ENCODE measurements at regions not wholly inside any gene's neighbourhood (a gene's known extent, or its start where the extent isn't known, plus 50 kb on each side); places are given as distances from the start of the nearest gene placed in this dataset.

- H3K36me3 ChIP-seq (ENCODE audit: control insufficient read depth, insufficient read depth, low read length), result no peaks in the 10 kb centered on the region
- no peaks in the 10 kb centered on the region for H3K4me1 ChIP-seq (ENCODE audit: control insufficient read depth, insufficient read depth, low read length)
- H3K27ac ChIP-seq (ENCODE audit: insufficient read depth, low read length), result no peak overlapping the region
- no peak overlapping the region for H3K4me3 ChIP-seq (ENCODE audit: insufficient read depth, low read depth, low read length)
- H2BK120ac ChIP-seq (ENCODE audit: low read depth, low read length), result no peak overlapping the region
- H4K5ac ChIP-seq (ENCODE audit: low read depth, low read length), result no peak overlapping the region
- no peak overlapping the region for H3K23ac ChIP-seq (ENCODE audit: low read depth, low read length)
- no peak overlapping the region for H2AK9ac ChIP-seq (replicated peaks; ENCODE audit: low read depth, low read length, poor library complexity)
- in situ Hi-C loops (cut with MboI; ENCODE audit: low sequenced_read_pairs), result no loop called here
- no peak overlapping the region for H3K18ac ChIP-seq (ENCODE audit: low read depth, low read length)
- no peak overlapping the region for H3K9ac ChIP-seq (ENCODE audit: low read depth, low read length)
- H3K9me3 ChIP-seq (ENCODE audit: control insufficient read depth, insufficient read depth, low read length), result no peaks in the 10 kb centered on the region
- BruUV-seq (replicated peaks), result no TSS peak
- H2AK5ac ChIP-seq (ENCODE audit: low read depth, low read length), result no peak overlapping the region
- DNase-seq (no peak), ATAC-seq (ENCODE audit: low read depth) (no peak)
- no peak overlapping the region for H3K4me2 ChIP-seq (ENCODE audit: low read depth, low read length)
- H4K8ac ChIP-seq (ENCODE audit: low read depth in 2 of 2, low read length in 2 of 2), result no peak overlapping the region
- intact Hi-C loops (cut with micrococcal nuclease), result no loop called here
- dilution Hi-C loops (cut with HindIII; ENCODE audit: low sequenced_read_pairs, unreplicated experiment), result no loop called here
- no peak overlapping the region for H2AFZ ChIP-seq (replicated peaks; ENCODE audit: low read length, poor library complexity)
- H3K79me1 ChIP-seq (ENCODE audit: low read depth in 1 of 2, low read length in 2 of 2), result no peaks in the 10 kb centered on the region
- no peaks in the 10 kb centered on the region for H3K9me1 ChIP-seq (ENCODE audit: insufficient read depth, low read length)
- ChIA-PET POLR2A (ENCODE audit: unreplicated experiment) (no interaction called here), CTCF (no interaction called here)
- 68% methylated on average over 3 of the region's 14 CpGs; no CpG with 5 or more reads in 1 of the 2 experiments for WGBS, 2 experiments (ENCODE audit: extremely low coverage in 2 of 2, insufficient read length in 1 of 2)
- no peak overlapping the region for H3K56ac ChIP-seq (ENCODE audit: extremely low read depth, insufficient read depth, low read length)
- no peak overlapping the region for H3K14ac ChIP-seq (replicated peaks; ENCODE audit: low read depth, low read length)
- H2BK5ac ChIP-seq (ENCODE audit: low read depth, low read length, poor library complexity, severe bottlenecking), result no peak overlapping the region
- H2BK15ac ChIP-seq (ENCODE audit: low read depth, low read length), result no peak overlapping the region
- no peaks in the 10 kb centered on the region for H4K20me1 ChIP-seq (ENCODE audit: insufficient read depth, low read length)
- H3K27me3 ChIP-seq (ENCODE audit: control insufficient read depth, insufficient read depth, low read length), result 0 out of 2 replicates have a peak, but pooled peaks cover 2% of the 10 kb centered on the region
- no peak overlapping the region for H2BK20ac ChIP-seq (ENCODE audit: low read depth, low read length)
- TF ChIP-seq BHLHE40 (IDR thresholded peaks at IDR 0.05; ENCODE audit: low read depth, low read length) (no peak), MXI1 (IDR thresholded peaks at IDR 0.05; ENCODE audit: borderline replicate concordance, low read depth, low read length) (no peak), SMC3 (IDR thresholded peaks at IDR 0.05; ENCODE audit: low read depth, low read length) (no peak), POLR2A (IDR thresholded peaks at IDR 0.05; ENCODE audit: low read depth, low read length) (no peak), MAZ (IDR thresholded peaks at IDR 0.05; ENCODE audit: borderline replicate concordance, low read depth, low read length) (no peak), RCOR1 (IDR thresholded peaks at IDR 0.05; ENCODE audit: insufficient replicate concordance, low read length) (no peak)
- no peak overlapping the region for H4K91ac ChIP-seq (ENCODE audit: insufficient read depth, low read depth, low read length)
- H3K4ac ChIP-seq (ENCODE audit: low read depth, low read length), result no peak overlapping the region
Measured at GRCh38 chr20:57950764-57951485, 241.1 kb upstream of the PMEPA1 start.

Measured in IMR-90 (cell line).